GM19025 (cell line): ENCODE measurements at regions not wholly inside any gene's neighbourhood (a gene's known extent, or its start where the extent isn't known, plus 50 kb on each side); places are given as distances from the start of the nearest gene placed in this dataset.

Source experiments
- ATAC-seq: cut with Tn5 transposase; IDR thresholded peaks from one replicate; pipeline ENCODE4 v1.9.1; 2021; ENCODE audit warnings: mild to moderate bottlenecking, low read depth, moderate library complexity; ENCODE audit not compliant: unreplicated experiment

- no peak for ATAC-seq
Observed at GRCh38 chr12:43126652-43127375, 425.2 kb downstream of the ADAMTS20 start.

GRCh38 chr12:43123461-43123860 lies 428.5 kb downstream of the ADAMTS20 start:
- no peak for ATAC-seq

DNA sequence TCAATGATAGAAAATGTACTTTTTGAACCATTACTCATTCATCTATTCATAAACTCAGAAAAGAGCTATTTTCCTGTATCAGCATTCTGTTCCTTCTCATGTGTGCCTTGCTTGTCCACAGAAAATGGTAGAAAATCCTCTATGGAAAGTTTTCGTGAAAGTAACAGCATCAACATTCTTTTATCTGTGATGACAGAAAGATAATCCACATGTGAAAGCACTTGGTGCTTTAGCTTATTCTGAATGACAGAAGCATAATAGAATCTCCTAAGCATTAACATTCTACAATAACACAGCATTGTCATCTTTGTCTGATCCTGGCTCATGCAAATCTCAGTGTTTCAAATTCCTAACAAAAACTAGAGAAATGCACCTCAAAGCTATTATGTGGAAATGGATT lies 431.9 kb downstream of the ADAMTS20 start:
- ATAC-seq, result no peak

DNA sequence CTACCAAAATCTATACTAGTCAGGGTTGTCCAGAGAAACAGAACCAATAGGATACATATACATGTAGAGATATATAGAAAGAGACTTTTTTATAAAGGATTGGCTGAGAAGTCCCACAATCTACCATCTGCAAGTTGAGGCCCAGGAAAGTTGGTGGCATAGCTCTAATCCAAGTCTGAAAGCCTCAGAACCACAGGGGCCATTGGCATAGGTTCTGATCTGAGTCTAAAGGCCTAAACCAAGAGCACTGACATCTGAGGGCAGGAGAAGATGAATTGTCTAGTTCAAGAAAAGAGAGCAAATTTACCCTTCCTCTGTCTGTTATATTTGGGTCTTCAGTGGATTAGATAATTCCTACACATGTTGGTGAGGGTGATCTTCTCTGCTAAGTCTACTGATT lies 433.1 kb downstream of the ADAMTS20 start:
- ATAC-seq, result no peak

DNA sequence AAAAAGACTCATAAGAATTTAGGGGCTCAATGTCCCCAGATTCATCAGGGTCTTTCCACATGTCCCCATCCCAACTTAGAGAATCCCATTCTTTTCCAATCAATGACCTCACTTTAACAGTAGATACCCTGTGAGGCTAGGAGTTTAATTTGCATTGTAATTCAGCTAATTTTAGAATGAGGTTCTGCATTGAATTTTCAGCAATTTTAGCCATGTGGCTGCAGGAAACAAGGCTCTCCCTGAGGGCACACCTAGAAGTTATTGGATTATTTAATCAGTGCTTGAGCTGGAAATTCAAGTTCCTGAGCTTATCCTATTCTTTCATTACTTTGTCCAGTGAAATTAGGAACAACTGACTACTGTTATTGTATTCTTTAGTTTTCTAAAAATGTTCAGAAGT lies 433.8 kb downstream of the ADAMTS20 start:
- ATAC-seq, result no peak

- no peak for ATAC-seq
Observed at GRCh38 chr12:43117226-43117930, 434.6 kb downstream of the ADAMTS20 start.

DNA sequence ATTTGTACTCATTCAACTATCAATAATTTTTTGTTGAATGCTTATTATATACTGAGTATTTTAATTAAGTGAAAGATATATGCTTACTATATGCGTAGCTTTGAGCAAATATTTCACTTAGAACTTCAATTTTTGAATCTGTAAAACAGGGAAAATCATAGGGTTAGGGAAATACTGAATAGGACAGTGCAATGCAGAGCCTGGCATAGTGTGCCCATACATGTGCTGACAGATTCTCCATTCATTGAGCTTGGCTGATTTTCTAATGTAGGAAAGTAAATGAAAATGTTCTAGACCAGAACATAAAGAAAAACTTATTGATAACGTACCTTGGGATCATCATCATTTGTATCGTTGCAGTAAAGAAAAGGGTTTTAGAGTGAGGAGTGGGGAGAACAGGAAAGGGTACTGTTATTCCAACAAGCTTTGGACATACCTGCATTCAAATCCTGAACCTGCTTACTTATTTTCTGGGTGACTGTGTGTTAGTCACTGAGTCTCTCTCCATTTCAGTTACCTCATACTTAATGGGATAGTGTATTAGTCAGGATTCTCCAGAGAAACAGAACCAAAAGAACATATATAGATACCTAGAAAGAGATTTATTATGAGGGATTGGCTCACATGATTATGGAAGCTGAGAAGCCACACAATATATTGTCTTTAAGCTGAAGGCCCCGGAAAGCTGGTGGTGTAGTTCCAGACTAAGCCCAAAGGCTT lies 436.4 kb downstream of the ADAMTS20 start:
- no peak for ATAC-seq

- no peak for ATAC-seq
Observed at GRCh38 chr12:43114316-43114715, 437.7 kb downstream of the ADAMTS20 start.

DNA sequence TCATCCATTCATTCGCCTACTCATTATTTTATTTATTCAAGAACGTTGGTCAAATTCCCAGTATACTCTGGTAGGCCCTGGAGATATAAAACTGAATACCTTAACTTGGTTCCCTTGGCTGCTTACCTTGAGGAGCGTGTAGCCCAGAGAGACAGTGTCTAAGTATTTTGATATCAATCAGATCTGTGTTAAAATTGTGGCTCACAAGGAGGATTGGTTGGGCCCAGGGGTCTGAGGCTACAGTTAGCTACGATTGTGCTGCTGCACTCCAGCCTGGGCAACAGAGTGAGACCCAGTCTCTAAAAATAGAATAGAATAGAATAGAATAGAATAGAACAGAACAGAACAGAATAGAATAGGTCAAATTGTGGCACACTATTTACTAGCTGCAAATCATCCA lies 438.4 kb downstream of the ADAMTS20 start:
- no peak for ATAC-seq

GRCh38 chr12:43113135-43113534 lies 438.9 kb downstream of the ADAMTS20 start:
- ATAC-seq, result no peak

- ATAC-seq, result no peak
Observed at GRCh38 chr12:43112101-43112920, 439.7 kb downstream of the ADAMTS20 start.

DNA sequence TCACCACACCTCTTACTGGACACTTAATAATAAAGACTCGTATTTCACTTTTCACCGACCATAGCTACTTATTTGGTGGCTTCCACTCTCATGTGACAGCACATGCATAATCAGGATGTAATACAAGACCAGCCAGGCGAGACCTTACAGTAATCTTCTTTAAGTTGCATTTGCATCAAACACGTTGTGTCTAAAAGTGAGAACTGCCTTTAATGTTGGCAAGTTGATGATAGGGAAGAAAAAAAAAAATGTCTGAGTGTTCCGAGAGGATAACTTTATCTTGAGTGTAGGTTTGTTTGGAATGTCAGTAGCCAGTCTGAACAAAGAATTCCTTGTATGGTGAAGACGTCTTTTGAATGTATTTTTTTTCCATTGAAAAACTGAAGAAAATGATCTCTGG lies 440.4 kb downstream of the ADAMTS20 start:
- ATAC-seq, result no peak

DNA sequence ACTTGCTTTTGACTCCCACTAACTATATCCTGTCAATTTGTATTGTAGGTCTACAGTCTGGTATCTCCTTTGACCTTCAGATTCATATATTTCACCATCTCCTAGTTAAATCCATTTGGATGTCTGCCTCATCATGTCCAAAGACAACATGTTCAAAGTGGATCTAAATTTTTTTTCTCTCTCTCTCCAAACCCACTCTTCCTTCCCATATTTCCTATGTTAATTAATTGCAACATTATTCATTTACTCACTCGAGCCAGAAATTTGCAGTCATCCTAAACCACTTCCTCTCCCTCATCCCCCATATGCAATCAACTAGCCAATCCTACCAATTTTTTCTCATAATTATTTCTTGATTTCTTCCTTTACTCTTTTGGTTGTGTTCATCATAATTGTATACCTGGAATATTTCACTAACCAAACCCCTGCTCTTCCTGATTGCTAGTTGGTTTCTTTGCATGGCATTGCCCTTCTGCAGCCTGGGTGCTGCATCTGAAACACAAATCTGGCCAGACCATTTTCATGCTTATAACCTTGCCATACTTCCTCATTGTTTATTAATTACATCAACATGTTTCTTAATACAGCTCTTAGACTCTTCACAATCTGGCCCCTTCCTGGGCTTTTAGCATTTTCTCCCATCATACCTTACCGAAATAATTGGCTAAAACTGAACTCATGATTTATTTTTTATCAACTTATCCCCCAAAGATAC lies 442.2 kb downstream of the ADAMTS20 start:
- no peak for ATAC-seq

GRCh38 chr12:43108656-43109055 lies 443.3 kb downstream of the ADAMTS20 start:
- ATAC-seq, result no peak

- no peak for ATAC-seq
Observed at GRCh38 chr12:43107026-43107775, 444.8 kb downstream of the ADAMTS20 start.

- no peak for ATAC-seq
Observed at GRCh38 chr12:43106355-43106754, 445.6 kb downstream of the ADAMTS20 start.

GRCh38 chr12:43105426-43105981 lies 446.5 kb downstream of the ADAMTS20 start:
- no peak for ATAC-seq

DNA sequence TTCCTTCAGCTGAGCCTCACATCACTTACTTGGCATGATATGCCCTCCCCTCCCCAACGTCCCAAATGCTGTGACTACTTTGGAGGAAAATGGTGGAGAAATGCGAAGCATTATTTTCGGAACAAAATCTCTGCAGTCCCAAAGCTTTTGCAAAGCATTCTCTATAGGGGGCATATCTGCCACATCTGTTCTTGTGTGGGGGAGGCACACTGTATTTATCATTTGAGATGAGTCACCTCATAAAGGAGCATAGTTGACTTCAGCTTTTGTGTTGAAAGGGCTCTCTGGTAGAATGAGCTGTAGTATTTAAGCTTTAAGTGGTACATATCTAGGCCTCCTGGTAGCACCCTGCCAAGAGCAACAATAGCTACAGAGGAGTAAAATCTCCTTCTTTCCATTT lies 447.5 kb downstream of the ADAMTS20 start:
- no peak for ATAC-seq

- ATAC-seq, result no peak
Observed at GRCh38 chr12:43103866-43104265, 448.1 kb downstream of the ADAMTS20 start.
